ENCODE measurements at regions not wholly inside any gene's neighbourhood (a gene's known extent, or its start where the extent isn't known, plus 50 kb on each side); places are given as distances from the start of the nearest gene placed in this dataset.

DNA sequence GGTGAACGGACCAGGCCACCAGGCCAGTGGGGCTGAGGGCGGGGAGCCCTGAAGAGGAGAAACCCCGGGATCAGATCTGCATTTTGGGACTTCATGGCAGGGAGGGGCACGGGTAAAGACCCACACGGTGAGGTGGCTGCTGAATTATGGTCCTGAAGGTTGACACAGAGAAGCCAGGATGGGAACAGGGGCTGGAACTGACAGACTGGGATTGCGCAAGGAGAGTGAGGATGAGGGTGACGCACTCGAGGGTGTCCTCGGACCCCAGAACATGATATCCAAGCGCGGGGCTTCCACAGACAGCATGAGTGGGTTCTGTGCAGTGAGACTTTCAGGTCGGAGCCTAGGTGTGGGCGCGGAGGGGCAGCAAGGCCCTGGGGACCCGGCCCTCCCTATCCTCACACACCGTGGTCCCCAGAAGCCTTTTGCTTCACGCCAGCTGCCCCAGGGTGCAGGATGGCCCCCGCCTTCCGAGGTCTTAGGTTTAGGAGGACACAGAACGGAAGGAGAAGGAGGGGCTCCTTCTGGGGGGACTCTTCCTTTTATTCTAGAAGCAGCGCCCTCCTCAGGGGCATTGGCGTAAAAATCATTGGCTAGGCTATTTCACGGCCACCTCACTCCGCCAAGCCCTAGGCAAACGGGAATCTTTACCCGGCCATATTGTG is 416.8 kb upstream of the HS6ST1 start:
- TF ChIP-seq CTCF (IDR thresholded peaks at IDR 0.05; ENCODE audit: unreplicated experiment in 3 of 3), result no peak
- peaks cover 3% of the 10 kb centered on the region for H3K27me3 Mint-ChIP-seq (ENCODE audit: low read depth)
- H3K27ac Mint-ChIP-seq, result no peak overlapping the region
- peaks cover 25% of the 10 kb centered on the region for H3K4me1 Mint-ChIP-seq
- H3K9me3 Mint-ChIP-seq, result peaks cover 8% of the 10 kb centered on the region
- H3K4me3 Mint-ChIP-seq, result no peak overlapping the region
- no peaks in the 10 kb centered on the region for H3K36me3 Mint-ChIP-seq (ENCODE audit: low read depth)

- peaks cover 25% of the 10 kb centered on the region for H3K4me1 Mint-ChIP-seq
- no peaks in the 10 kb centered on the region for H3K36me3 Mint-ChIP-seq (ENCODE audit: low read depth)
- peaks cover 7% of the 10 kb centered on the region for H3K9me3 Mint-ChIP-seq
These were observed 417.5 kb upstream of the HS6ST1 start for GRCh38 chr2:128736046-128736688.

DNA sequence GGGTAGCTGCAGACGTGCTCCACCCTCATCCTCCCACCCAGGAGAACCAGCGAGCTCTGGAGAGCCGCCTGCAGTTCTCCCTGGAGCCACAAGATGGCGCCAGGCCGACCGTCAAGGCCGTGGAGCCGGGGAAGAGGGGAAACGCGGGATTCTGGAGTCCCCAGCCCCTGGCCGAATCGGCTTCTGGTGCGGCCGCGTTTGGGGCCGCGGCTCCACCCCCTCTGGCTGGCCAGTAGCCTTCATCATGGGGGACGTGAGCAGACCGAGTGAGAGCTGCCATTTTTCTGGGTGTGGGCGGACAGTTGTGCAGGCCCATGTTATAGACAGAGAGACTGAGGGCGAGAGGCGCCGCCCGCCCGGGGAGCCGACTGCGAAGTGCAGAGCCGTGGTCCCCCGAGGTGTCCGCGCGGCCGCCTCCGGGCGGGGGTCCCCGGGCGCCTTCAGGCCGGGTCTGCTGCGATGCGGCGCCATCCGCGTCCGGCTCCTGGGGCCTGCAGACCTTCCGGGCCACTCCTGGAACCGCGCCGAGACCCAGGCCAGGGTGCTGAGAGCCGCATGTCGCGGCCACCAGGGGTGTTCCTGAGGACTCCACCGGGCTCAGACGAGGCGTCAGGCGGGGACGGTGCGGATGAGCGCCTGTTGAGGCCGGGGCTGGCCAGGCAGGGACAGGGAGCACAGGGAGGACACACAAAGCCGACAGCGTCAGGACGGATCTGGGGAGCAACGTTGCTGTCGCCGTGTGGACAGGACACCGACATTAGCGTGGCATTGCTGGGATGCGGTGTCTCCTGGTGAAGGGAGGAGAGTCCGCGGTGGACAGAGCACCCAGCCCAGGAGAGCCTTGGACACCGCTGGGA is 418.2 kb upstream of the HS6ST1 start:
- Mint-ChIP-seq H3K4me1 (peaks cover 25% of the 10 kb centered on the region), H3K36me3 (ENCODE audit: low read depth) (no peaks in the 10 kb centered on the region), H3K27ac (peak overlapping the region in 1 of 3 experiments; percentile 41), H3K4me3 (peak overlapping the region; percentile 22 to 67 (median 52)), H3K27me3 (ENCODE audit: low read depth) (peaks cover 3% of the 10 kb centered on the region), H3K9me3 (peaks cover 5% of the 10 kb centered on the region)
- TF ChIP-seq CTCF (IDR thresholded peaks at IDR 0.05; ENCODE audit: unreplicated experiment in 3 of 3), result peak; percentile 99 to 100 (median 99)

More at GRCh38 chr2:128736046-128736688, 417.5 kb upstream of the HS6ST1 start:
- peaks cover 3% of the 10 kb centered on the region for H3K27me3 Mint-ChIP-seq (ENCODE audit: low read depth)
- no peak for TF ChIP-seq CTCF (IDR thresholded peaks at IDR 0.05; ENCODE audit: unreplicated experiment in 3 of 3)
- peak overlapping the region in 1 of 3 experiments; percentile 41 for H3K27ac Mint-ChIP-seq
- H3K4me3 Mint-ChIP-seq, result peak overlapping the region in 2 of 3 experiments; percentile 22 to 52

- no peaks in the 10 kb centered on the region for H3K36me3 Mint-ChIP-seq (ENCODE audit: low read depth)
- peaks cover 4% of the 10 kb centered on the region for H3K9me3 Mint-ChIP-seq
- no peak overlapping the region for H3K27ac Mint-ChIP-seq
- H3K27me3 Mint-ChIP-seq (ENCODE audit: low read depth), result peaks cover 3% of the 10 kb centered on the region
- no peak overlapping the region for H3K4me3 Mint-ChIP-seq
- no peak for TF ChIP-seq CTCF (IDR thresholded peaks at IDR 0.05; ENCODE audit: unreplicated experiment in 3 of 3)
- H3K4me1 Mint-ChIP-seq, result peaks cover 25% of the 10 kb centered on the region
These were observed 418.8 kb upstream of the HS6ST1 start for GRCh38 chr2:128737546-128737826.

DNA sequence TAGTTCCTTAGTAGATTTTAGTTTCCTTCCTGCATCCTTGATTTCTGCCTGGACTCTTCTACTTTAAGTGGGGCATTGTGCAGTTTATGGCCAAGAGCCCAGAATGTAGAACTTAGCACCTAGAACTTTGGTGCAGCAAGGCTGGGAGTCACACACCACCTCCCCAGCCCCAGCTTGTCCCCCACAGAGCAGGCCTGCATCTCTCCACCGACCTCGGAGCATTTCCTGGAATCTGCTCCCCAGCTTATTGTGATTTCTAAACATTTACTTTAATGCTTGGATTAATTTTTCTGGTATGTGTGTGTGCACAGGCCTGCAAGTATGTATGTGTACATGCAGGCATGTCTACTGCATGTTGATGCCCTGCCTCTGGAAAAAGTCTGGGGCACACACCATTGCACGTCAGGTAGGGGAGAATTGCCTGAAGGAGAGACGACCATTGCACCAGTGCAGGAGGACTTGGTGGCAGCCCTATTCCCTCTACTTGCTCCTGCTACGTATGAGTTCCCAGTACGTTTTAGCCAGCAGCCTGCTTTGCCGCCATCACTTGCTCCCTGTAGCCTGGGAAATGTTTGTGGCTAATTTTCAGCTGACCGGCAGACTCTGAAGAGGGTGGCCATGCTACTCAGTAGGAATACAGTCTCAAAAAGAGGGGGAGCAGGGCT is 419.9 kb upstream of the HS6ST1 start:
- no peak for TF ChIP-seq CTCF (IDR thresholded peaks at IDR 0.05; ENCODE audit: unreplicated experiment in 3 of 3)
- H3K36me3 Mint-ChIP-seq (ENCODE audit: low read depth), result no peaks in the 10 kb centered on the region
- H3K27me3 Mint-ChIP-seq (ENCODE audit: low read depth), result peaks cover 3% of the 10 kb centered on the region
- no peak overlapping the region for H3K4me3 Mint-ChIP-seq
- no peaks in the 10 kb centered on the region for H3K9me3 Mint-ChIP-seq
- H3K27ac Mint-ChIP-seq, result peak overlapping the region in 1 of 3 experiments; percentile 21
- peaks cover 16% of the 10 kb centered on the region for H3K4me1 Mint-ChIP-seq

Data from nephron (organoid).